ENCODE measurements at regions not wholly inside any gene's neighbourhood (a gene's known extent, or its start where the extent isn't known, plus 50 kb on each side); places are given as distances from the start of the nearest gene placed in this dataset.
"Not testable (repeated sequence)": the region's sequence is repeated elsewhere in the genome, so short reads cannot be mapped to it uniquely, and the experiment has no call there.

- H3K4me2 ChIP-seq (ENCODE audit: insufficient read depth, low read length); ATAC-seq; H3K4me1 ChIP-seq (replicated peaks in 1 of 2; ENCODE audit: control insufficient read depth in 2 of 2, insufficient read depth in 2 of 2, low read length in 2 of 2); H3K9ac ChIP-seq (ENCODE audit: insufficient read depth in 1 of 2, low read depth in 2 of 2, low read length in 2 of 2); H3K9me1 ChIP-seq (ENCODE audit: control insufficient read depth, insufficient read depth, low read length); H3K4me3 ChIP-seq; H3K79me2 ChIP-seq (ENCODE audit: control insufficient read depth, insufficient read depth, low read length); H4K20me1 ChIP-seq (replicated peaks; ENCODE audit: control insufficient read depth, insufficient read depth, low read length); DNase-seq (ENCODE audit: extremely low read depth in 1 of 4, low spot score in 3 of 4); intact Hi-C loops (cut with micrococcal nuclease); CTCF ChIA-PET (ENCODE audit: low intra/inter-chr PET ratio); POLR2A ChIA-PET; H2AFZ ChIP-seq (ENCODE audit: low read depth, low read length); H3K27me3 ChIP-seq (ENCODE audit: control insufficient read depth in 2 of 2, insufficient read depth in 2 of 2, low read length in 2 of 2); in situ Hi-C loops (cut with MboI); H3K36me3 ChIP-seq (ENCODE audit: control insufficient read depth, insufficient read depth, low read length); H3K27ac ChIP-seq (ENCODE audit: extremely low read depth, low read depth, low read length); H3K9me3 ChIP-seq (replicated peaks; ENCODE audit: control insufficient read depth, insufficient read depth, low read depth, low read length); FAIRE-seq; BruUV-seq (replicated peaks): not testable (repeated sequence)
- WGBS (ENCODE audit: insufficient coverage, low coverage, missing lambda C conversion rate), result 2% methylated on average over 9 of the region's 9 CpGs
Measured at GRCh38 chr5:85002026-85002425, 617.3 kb upstream of the EDIL3 start.

DNA sequence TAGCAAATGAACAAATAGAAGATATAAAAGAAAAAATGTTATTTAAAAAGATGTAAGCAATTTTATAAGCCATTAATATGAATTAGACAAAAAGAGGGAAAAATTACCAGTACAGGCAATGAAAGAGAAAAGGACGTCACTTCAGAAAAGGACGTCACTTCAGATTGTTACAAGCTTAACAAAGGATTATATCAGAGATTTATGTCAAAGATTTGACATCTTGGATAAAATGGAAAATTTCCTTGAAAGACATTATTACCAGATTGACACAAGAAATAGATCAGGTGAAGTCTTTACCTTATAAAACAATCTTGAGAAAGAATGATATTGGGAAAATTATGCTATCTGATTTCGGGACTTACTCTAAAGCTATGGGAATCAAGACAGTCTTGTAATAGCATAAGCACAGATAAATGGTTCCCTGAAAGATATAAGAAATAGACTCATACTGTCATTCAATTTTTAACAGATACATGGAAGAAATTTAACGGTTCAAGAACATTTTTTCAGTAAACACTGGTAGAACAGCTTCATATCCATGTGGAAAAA lies 625.4 kb upstream of the EDIL3 start:
- ChIA-PET CTCF (ENCODE audit: low intra/inter-chr PET ratio) (no interaction called here), POLR2A (no interaction called here)
- Histone ChIP-seq H4K20me1 (replicated peaks; ENCODE audit: control insufficient read depth, insufficient read depth, low read length) (no peaks in the 10 kb centered on the region), H3K79me2 (ENCODE audit: control insufficient read depth, insufficient read depth, low read length) (no peaks in the 10 kb centered on the region), H3K9ac (ENCODE audit: insufficient read depth in 1 of 2, low read depth in 2 of 2, low read length in 2 of 2) (no peak overlapping the region), H3K36me3 (ENCODE audit: control insufficient read depth, insufficient read depth, low read length) (no peaks in the 10 kb centered on the region), H3K4me3 (no peak overlapping the region), H3K9me3 (replicated peaks; ENCODE audit: control insufficient read depth, insufficient read depth, low read depth, low read length) (no peaks in the 10 kb centered on the region), H3K4me1 (replicated peaks in 1 of 2; ENCODE audit: control insufficient read depth in 2 of 2, insufficient read depth in 2 of 2, low read length in 2 of 2) (no peaks in the 10 kb centered on the region), H3K4me2 (ENCODE audit: insufficient read depth, low read length) (no peak overlapping the region), H3K27me3 (ENCODE audit: control insufficient read depth in 2 of 2, insufficient read depth in 2 of 2, low read length in 2 of 2) (no peaks in the 10 kb centered on the region), H3K27ac (ENCODE audit: extremely low read depth, low read depth, low read length) (no peak overlapping the region), H3K9me1 (ENCODE audit: control insufficient read depth, insufficient read depth, low read length) (no peaks in the 10 kb centered on the region), H2AFZ (ENCODE audit: low read depth, low read length) (no peak overlapping the region)
- WGBS (ENCODE audit: insufficient coverage, low coverage, missing lambda C conversion rate), result 0% methylated on average over 4 of the region's 4 CpGs
- in situ Hi-C loops (cut with MboI), result no loop called here
- no TSS peak for BruUV-seq (replicated peaks)
- ATAC-seq (no peak), FAIRE-seq (no peak), DNase-seq (ENCODE audit: extremely low read depth in 1 of 4, low spot score in 3 of 4) (no peak)
- intact Hi-C loops (cut with micrococcal nuclease), result no loop called here
- TF ChIP-seq ZBTB1 (CRISPR knock-in tag; IDR thresholded peaks at IDR 0.05; ENCODE audit: borderline replicate concordance, low read depth), result no peak
- no peak for TF ChIP-seq HES1 (IDR thresholded peaks at IDR 0.05; ENCODE audit: low read depth)
- TF ChIP-seq NELFE (IDR thresholded peaks at IDR 0.05; ENCODE audit: insufficient read depth, insufficient read length), result no peak
- TF ChIP-seq STAT5A (IDR thresholded peaks at IDR 0.05; ENCODE audit: borderline replicate concordance, low read length), result no peak
- TF ChIP-seq, protein P1, sequence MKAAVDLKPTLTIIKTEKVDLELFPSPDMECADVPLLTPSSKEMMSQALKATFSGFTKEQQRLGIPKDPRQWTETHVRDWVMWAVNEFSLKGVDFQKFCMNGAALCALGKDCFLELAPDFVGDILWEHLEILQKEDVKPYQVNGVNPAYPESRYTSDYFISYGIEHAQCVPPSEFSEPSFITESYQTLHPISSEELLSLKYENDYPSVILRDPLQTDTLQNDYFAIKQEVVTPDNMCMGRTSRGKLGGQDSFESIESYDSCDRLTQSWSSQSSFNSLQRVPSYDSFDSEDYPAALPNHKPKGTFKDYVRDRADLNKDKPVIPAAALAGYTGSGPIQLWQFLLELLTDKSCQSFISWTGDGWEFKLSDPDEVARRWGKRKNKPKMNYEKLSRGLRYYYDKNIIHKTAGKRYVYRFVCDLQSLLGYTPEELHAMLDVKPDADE (conservative IDR thresholded peaks at IDR 0.05; ENCODE audit: control insufficient read depth, low read depth, low read length), result no peak
- no peak for TF ChIP-seq HSF4 (CRISPR knock-in tag; IDR thresholded peaks at IDR 0.05; ENCODE audit: borderline replicate concordance)
- TF ChIP-seq TCF7L2 (IDR thresholded peaks at IDR 0.05; ENCODE audit: low read depth, low read length), result no peak
- TF ChIP-seq, protein P2, sequence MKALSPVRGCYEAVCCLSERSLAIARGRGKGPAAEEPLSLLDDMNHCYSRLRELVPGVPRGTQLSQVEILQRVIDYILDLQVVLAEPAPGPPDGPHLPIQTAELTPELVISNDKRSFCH (CRISPR knock-in tag; IDR thresholded peaks at IDR 0.05), result no peak
- TF ChIP-seq, protein P2 (tag; IDR thresholded peaks at IDR 0.05), result no peak
- no peak for TF ChIP-seq ZKSCAN3 (CRISPR knock-in tag; IDR thresholded peaks at IDR 0.05)
- no peak for TF ChIP-seq PPARD (CRISPR knock-in tag; IDR thresholded peaks at IDR 0.05)
- no peak for TF ChIP-seq ZNF589 (CRISPR knock-in tag; IDR thresholded peaks at IDR 0.05; ENCODE audit: low read depth)
- TF ChIP-seq NR0B1 (IDR thresholded peaks at IDR 0.05; ENCODE audit: partially characterized antibody), result no peak
